K562 (cell line): ENCODE measurements at regions not wholly inside any gene's neighbourhood (a gene's known extent, or its start where the extent isn't known, plus 50 kb on each side); places are given as distances from the start of the nearest gene placed in this dataset.

Experiments used
- ATAC-seq: fragments of 200-7000 bp; cut with Tn5 transposase; 3 replicates; pipeline ENCODE4 v1.9.1; 2020; ENCODE audit warnings: moderate library complexity
- BruUV-seq: library from RNA; stranded (reverse); fragments of 400-500 nt; replicated peaks from 2 replicates; lab custom pipeline; 2021; lab: Mats Ljungman, UMichigan
- CTCF ChIA-PET: fragments of 300-600 bp; formaldehyde crosslinking; extraction: SDS; loops from one replicate; lab custom pipeline; 2021; ENCODE audit warnings: low intra/inter-chr PET ratio; lab: Yijun Ruan, JAX
- POLR2A ChIA-PET: fragments of 300-600, 350-650 bp; sonication (Branson Sonifier 250); formaldehyde crosslinking; extraction: SDS; loops from one replicate; lab custom pipeline; 2021; ENCODE audit warnings: antibody characterized with exemption, inconsistent platforms; lab: Yijun Ruan, JAX
- DNase-seq, 4 experiments: peaks; one replicate each; pipeline versions ENCODE4 v3.0.0 to v3.0.0-alpha.2; 2011 to 2018; ENCODE audit warnings: low spot score in 3 of 4, mixed read lengths in 3 of 4; ENCODE audit errors: extremely low read depth in 1 of 4
- FAIRE-seq: peaks from 2 replicates; lab custom pipeline; 2011; peaks lifted over from hg19 to GRCh38; lab: Jason Lieb, UNC
- H2AFZ ChIP-seq: 2 replicates; pipeline ENCODE4 v1.6.0; 2011; ENCODE audit warnings: low read depth, low read length, control low read depth, inconsistent platforms
- H3K27ac ChIP-seq: fragments of 200-600 bp; 3 replicates; pipeline ENCODE4 v1.8.0; 2011; ENCODE audit warnings: low read depth, mild to moderate bottlenecking, control low read depth, inconsistent platforms, low read length, moderate library complexity, mixed read lengths; ENCODE audit errors: extremely low read depth
- H3K27me3 ChIP-seq, 2 experiments: fragments of 300-600 bp in 1 of 2; 2 replicates in 1 of 2; 3 replicates in 1 of 2; pipeline versions ENCODE4 v1.6.0 to v1.8.0; 2011; ENCODE audit warnings: inconsistent platforms in 2 of 2, low read length in 2 of 2, mild to moderate bottlenecking in 1 of 2, mixed read lengths in 1 of 2, moderate library complexity in 1 of 2; ENCODE audit not compliant: control insufficient read depth in 2 of 2, insufficient read depth in 2 of 2
- H3K36me3 ChIP-seq: fragments of 300-600 bp; 3 replicates; pipeline ENCODE4 v1.8.0; 2011; ENCODE audit warnings: mild to moderate bottlenecking, low read length, inconsistent platforms; ENCODE audit not compliant: control insufficient read depth, insufficient read depth
- H3K4me1 ChIP-seq, 2 experiments: fragments of 200-600 bp in 1 of 2; replicated peaks in 1 of 2; 2 replicates in 1 of 2; 3 replicates in 1 of 2; pipeline versions ENCODE4 v1.5.1 to v1.8.0; 2011; ENCODE audit warnings: inconsistent platforms in 2 of 2, low read length in 2 of 2, mild to moderate bottlenecking in 1 of 2, mixed read lengths in 1 of 2, moderate library complexity in 1 of 2; ENCODE audit not compliant: control insufficient read depth in 2 of 2, insufficient read depth in 2 of 2
- H3K4me2 ChIP-seq: 2 replicates; pipeline ENCODE4 v1.6.1; 2011; ENCODE audit warnings: low read length, control low read depth, inconsistent platforms, mixed read lengths; ENCODE audit not compliant: insufficient read depth
- H3K4me3 ChIP-seq: fragments of 200-600 bp; sonication (generic), shearing (Covaris generic); 2 replicates; pipeline ENCODE4 v1.5.1; 2016; ENCODE audit warnings: control low read depth, inconsistent platforms
- H3K79me2 ChIP-seq: fragments of 200-600 bp; 3 replicates; pipeline ENCODE4 v1.8.0; 2011; ENCODE audit warnings: low read length, inconsistent platforms; ENCODE audit not compliant: control insufficient read depth, insufficient read depth
- H3K9ac ChIP-seq, 2 experiments: 2 replicates each; pipeline versions ENCODE4 v1.6.0 to v1.6.1; 2011; ENCODE audit warnings: low read depth in 2 of 2, low read length in 2 of 2, control low read depth in 1 of 2, inconsistent platforms in 1 of 2, mild to moderate bottlenecking in 1 of 2, mixed read lengths in 1 of 2; ENCODE audit not compliant: insufficient read depth in 1 of 2
- H3K9me1 ChIP-seq: one replicate; pipeline ENCODE4 v1.6.0; 2011; ENCODE audit warnings: inconsistent platforms, mild to moderate bottlenecking, low read length, moderate library complexity; ENCODE audit not compliant: control insufficient read depth, insufficient read depth
- H3K9me3 ChIP-seq: replicated peaks from 2 replicates; pipeline ENCODE4 v1.5.1; 2011; ENCODE audit warnings: low read depth, low read length, inconsistent platforms; ENCODE audit not compliant: control insufficient read depth, insufficient read depth
- H4K20me1 ChIP-seq: replicated peaks from 2 replicates; pipeline ENCODE4 v1.6.1; 2011; ENCODE audit warnings: low read length, inconsistent platforms, mixed read lengths; ENCODE audit not compliant: control insufficient read depth, insufficient read depth
- ARID2 ChIP-seq: fragments of 450-650 bp; IDR thresholded peaks from 2 replicates; pipeline ENCODE4 v1.6.1; 2017; ENCODE audit warnings: antibody characterized with exemption, mild to moderate bottlenecking
- CHCHD3 ChIP-seq: fragments of 250-450 bp; sonication (Bioruptor Pico); IDR thresholded peaks from 2 replicates; pipeline ENCODE4 v2.1.2; 2022; ENCODE audit warnings: mild to moderate bottlenecking
- EP300 ChIP-seq: IDR thresholded peaks from 2 replicates; pipeline ENCODE4 v1.6.1; 2012; ENCODE audit warnings: low read length, improper control_type of control experiment
- HDGF ChIP-seq: fragments of 450-650 bp; IDR thresholded peaks from 2 replicates; pipeline ENCODE4 v1.6.1; 2016
- HNRNPH1 ChIP-seq: fragments of 200-400 bp; formaldehyde crosslinking; optimal IDR thresholded peaks from 2 replicates; pipeline ENCODE3; 2017; ENCODE audit warnings: low read depth, mild to moderate bottlenecking, low read length, moderate library complexity
- MCM7 ChIP-seq, 2 experiments: fragments of 450-650 bp; IDR thresholded peaks; 2 replicates each; pipeline ENCODE4 v1.6.1; 2016 to 2018
- POLR2H ChIP-seq: IDR thresholded peaks from 2 replicates; pipeline ENCODE4 v1.6.1; 2016; ENCODE audit warnings: missing genetic modification characterization, low read depth, mild to moderate bottlenecking, control low read depth, missing compliant biosample characterization, moderate library complexity
- RBM34 ChIP-seq: fragments of 200-400 bp; formaldehyde crosslinking; IDR thresholded peaks from 2 replicates; pipeline ENCODE4 v1.6.1; 2018; ENCODE audit warnings: low read length, borderline replicate concordance; ENCODE audit not compliant: insufficient read depth
- SMARCC2 ChIP-seq: fragments of 450-650 bp; IDR thresholded peaks from 2 replicates; pipeline ENCODE4 v1.6.1; 2017; ENCODE audit warnings: antibody characterized with exemption, moderate library complexity, mild to moderate bottlenecking, low read depth
- TCFL5 ChIP-seq: fragments of 250-450 bp; sonication (Bioruptor Pico); conservative IDR thresholded peaks from 2 replicates; pipeline ENCODE4 v1.6.1; 2021; ENCODE audit warnings: mild to moderate bottlenecking, moderate library complexity, matching md5 sums
- ZNF232 ChIP-seq: sonication (generic); formaldehyde crosslinking; IDR thresholded peaks from 2 replicates; pipeline ENCODE4 v1.8.0; 2022; ENCODE audit warnings: mild to moderate bottlenecking, missing genetic modification reagents
- ZNF668 ChIP-seq: fragments of 250-450 bp; sonication (Bioruptor Pico); IDR thresholded peaks from 2 replicates; pipeline ENCODE4 v1.8.0; 2022; ENCODE audit warnings: mild to moderate bottlenecking, inconsistent platforms
- WGBS: fragments of 100-300 bp; shearing (Covaris generic); methylation state at CpG from one replicate; pipeline ENCODE4 v1.1.6; 2016; ENCODE audit warnings: low coverage, mixed read lengths; ENCODE audit not compliant: insufficient coverage; ENCODE audit errors: missing lambda C conversion rate; 5-methylcytosine and 5-hydroxymethylcytosine counted together
- in situ Hi-C: fragments of 300-500 bp; cut with MboI; formaldehyde crosslinking; loops from 4 replicates; pipeline ENCODE4 v1.15.0; 2018; ENCODE audit warnings: inconsistent platforms, mixed read lengths
- intact Hi-C: fragments of 100-400 bp; cut with micrococcal nuclease; formaldehyde crosslinking; loops from 2 replicates; pipeline ENCODE4 v1.14.2; 2022
- TF ChIP-seq, protein P1 (sequence below): sonication (generic); formaldehyde crosslinking; IDR thresholded peaks from 2 replicates; pipeline ENCODE4 v1.8.1; 2022; ENCODE audit warnings: missing genetic modification reagents
- TF ChIP-seq, protein P2 (sequence below): IDR thresholded peaks from 3 replicates; pipeline ENCODE4 v1.6.1; 2011; ENCODE audit warnings: borderline replicate concordance, mild to moderate bottlenecking, moderate library complexity; ENCODE audit not compliant: insufficient read length; ENCODE audit errors: extremely low read depth

DNA sequence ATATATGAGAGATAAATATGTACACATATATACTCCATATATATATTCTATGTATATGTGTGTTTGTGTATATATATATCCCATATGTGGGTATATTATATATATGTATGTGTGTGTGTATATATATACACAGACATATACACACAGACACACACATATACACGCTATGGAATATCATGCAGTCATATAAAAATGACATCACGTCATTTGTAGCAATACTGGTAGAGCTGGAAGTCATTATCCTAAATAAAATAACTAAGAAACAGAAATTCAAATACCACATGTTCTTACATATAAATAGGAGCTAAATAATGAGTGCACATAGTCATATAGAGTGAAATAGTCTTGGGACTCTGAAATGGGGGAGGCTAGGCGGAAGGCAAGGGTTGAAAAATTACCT is 1000.2 kb downstream of the LRFN5 start (continued):
- TF ChIP-seq, protein P1, sequence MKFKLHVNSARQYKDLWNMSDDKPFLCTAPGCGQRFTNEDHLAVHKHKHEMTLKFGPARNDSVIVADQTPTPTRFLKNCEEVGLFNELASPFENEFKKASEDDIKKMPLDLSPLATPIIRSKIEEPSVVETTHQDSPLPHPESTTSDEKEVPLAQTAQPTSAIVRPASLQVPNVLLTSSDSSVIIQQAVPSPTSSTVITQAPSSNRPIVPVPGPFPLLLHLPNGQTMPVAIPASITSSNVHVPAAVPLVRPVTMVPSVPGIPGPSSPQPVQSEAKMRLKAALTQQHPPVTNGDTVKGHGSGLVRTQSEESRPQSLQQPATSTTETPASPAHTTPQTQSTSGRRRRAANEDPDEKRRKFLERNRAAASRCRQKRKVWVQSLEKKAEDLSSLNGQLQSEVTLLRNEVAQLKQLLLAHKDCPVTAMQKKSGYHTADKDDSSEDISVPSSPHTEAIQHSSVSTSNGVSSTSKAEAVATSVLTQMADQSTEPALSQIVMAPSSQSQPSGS (CRISPR knock-in tag), result no peak

DNA sequence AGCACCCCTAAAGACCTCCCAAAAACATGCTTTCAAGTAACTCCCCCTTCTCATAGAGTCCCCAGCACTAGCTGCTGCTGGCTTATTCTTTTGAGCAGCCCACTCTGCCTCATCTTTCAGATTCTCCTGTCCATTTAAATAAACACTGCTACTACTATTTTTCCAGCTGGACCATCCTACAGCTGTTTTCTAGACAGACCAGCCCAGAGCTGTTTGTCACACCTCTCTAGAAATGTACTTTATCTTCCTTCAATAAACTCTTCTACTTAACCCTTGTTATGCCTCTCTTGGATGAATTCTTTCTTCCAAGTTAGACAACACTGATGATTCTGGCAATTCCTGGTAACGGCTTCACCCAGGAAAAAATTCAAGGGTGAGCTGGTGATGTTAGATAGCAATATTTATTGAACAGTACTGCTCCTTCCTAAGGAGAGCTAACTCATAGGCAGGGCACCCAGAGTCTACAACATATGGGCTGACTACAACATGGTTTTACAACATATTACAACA is 995.7 kb downstream of the LRFN5 start:
- Histone ChIP-seq H3K9ac (no peak overlapping the region), H3K4me1 (no peaks in the 10 kb centered on the region), H3K79me2 (no peaks in the 10 kb centered on the region), H3K9me1 (no peaks in the 10 kb centered on the region), H2AFZ (no peak overlapping the region), H3K4me2 (no peak overlapping the region), H4K20me1 (no peaks in the 10 kb centered on the region), H3K36me3 (no peaks in the 10 kb centered on the region), H3K9me3 (no peaks in the 10 kb centered on the region), H3K27ac (no peak overlapping the region), H3K27me3 (no peaks in the 10 kb centered on the region), H3K4me3 (no peak overlapping the region)
- no peak for TF ChIP-seq TCFL5
- TF ChIP-seq EP300, result no peak
- no peak for TF ChIP-seq CHCHD3 (CRISPR knock-in tag)
- no peak for TF ChIP-seq ZNF232
- TF ChIP-seq ARID2, result no peak
- TF ChIP-seq ZNF668, result no peak
- TF ChIP-seq POLR2H (tag), result no peak
- no peak for TF ChIP-seq HNRNPH1
- TF ChIP-seq, protein P2, sequence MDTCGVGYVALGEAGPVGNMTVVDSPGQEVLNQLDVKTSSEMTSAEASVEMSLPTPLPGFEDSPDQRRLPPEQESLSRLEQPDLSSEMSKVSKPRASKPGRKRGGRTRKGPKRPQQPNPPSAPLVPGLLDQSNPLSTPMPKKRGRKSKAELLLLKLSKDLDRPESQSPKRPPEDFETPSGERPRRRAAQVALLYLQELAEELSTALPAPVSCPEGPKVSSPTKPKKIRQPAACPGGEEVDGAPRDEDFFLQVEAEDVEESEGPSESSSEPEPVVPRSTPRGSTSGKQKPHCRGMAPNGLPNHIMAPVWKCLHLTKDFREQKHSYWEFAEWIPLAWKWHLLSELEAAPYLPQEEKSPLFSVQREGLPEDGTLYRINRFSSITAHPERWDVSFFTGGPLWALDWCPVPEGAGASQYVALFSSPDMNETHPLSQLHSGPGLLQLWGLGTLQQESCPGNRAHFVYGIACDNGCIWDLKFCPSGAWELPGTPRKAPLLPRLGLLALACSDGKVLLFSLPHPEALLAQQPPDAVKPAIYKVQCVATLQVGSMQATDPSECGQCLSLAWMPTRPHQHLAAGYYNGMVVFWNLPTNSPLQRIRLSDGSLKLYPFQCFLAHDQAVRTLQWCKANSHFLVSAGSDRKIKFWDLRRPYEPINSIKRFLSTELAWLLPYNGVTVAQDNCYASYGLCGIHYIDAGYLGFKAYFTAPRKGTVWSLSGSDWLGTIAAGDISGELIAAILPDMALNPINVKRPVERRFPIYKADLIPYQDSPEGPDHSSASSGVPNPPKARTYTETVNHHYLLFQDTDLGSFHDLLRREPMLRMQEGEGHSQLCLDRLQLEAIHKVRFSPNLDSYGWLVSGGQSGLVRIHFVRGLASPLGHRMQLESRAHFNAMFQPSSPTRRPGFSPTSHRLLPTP, result no peak
- no peak for TF ChIP-seq RBM34
- no peak for TF ChIP-seq SMARCC2
- no peak for TF ChIP-seq HDGF
- TF ChIP-seq MCM7 (IDR thresholded peaks at IDR 0.05), result no peak
- ChIA-PET CTCF (no interaction called here), POLR2A (no interaction called here)
- BruUV-seq, result no TSS peak
- in situ Hi-C loops (no loop called here), intact Hi-C loops (no loop called here)
- FAIRE-seq (no peak), DNase-seq (no peak), ATAC-seq (no peak)
- WGBS, result 7% methylated on average over 1 of the region's 1 CpG
